Stimulated activated CD4-positive, alpha-beta T cell treated with anti-CD3 and anti-CD28 coated beads, TNF-alpha, amount 100 ng/mL, for 48 hours (primary cell): ENCODE measurements at regions not wholly inside any gene's neighbourhood (a gene's known extent, or its start where the extent isn't known, plus 50 kb on each side); places are given as distances from the start of the nearest gene placed in this dataset.

Source experiments
- DNase-seq, 3 donors: peaks; one replicate each; pipeline ENCODE4 v3.0.0-alpha.2; 2020; ENCODE audit warnings: low read depth in 3 of 3

DNA sequence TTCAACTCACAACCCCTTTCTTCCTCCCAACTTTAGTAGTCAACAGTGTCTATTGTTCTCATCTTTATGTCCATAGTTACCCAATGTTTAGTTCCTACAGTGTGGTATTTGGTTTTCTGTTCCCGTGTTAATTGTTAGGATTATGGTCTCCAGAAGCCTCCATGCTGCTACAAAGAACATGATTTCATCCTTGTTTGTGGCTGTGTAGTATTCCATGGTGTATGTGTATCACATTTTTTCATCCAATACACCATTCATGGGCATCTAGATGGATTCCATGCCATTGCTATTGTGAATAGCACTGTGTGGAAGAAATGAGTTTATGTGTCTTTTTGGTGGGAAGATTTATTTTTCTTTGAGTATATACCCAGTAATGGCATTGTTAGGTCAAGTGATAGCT, 420.3 kb downstream of the XYLT1 start:
- no peak for DNase-seq
